Stomach (tissue), 8 donors: ENCODE measurements at regions not wholly inside any gene's neighbourhood (a gene's known extent, or its start where the extent isn't known, plus 50 kb on each side); places are given as distances from the start of the nearest gene placed in this dataset.

Experiments used
- DNase-seq, 2 donors: peaks; one replicate each; pipeline versions ENCODE4 v3.0.0 to v3.0.0-alpha.2; 2013 to 2019
- H3K27ac ChIP-seq, 5 donors: fragments of 200-600 bp in 4 of 5; sonication (generic) in 4 of 5; one replicate each; pipeline ENCODE4 v1.5.1; 2013 to 2019; ENCODE audit warnings: mild to moderate bottlenecking in 1 of 5, moderate library complexity in 1 of 5
- H3K27me3 ChIP-seq, 3 donors: fragments of 200-600 bp; sonication (generic); one replicate each; pipeline ENCODE4 v1.5.1; 2017 to 2019; ENCODE audit warnings: mixed run types in 1 of 3
- H3K36me3 ChIP-seq, 4 donors: fragments of 200-600 bp; sonication (generic); 1 replicate in 3 of 4; 2 replicates in 1 of 4; pipeline ENCODE4 v1.5.1; 2016 to 2019
- H3K4me1 ChIP-seq, 4 donors: fragments of 200-600 bp; sonication (generic); one replicate each; pipeline ENCODE4 v1.5.1; 2016 to 2019
- H3K4me3 ChIP-seq, 4 donors: fragments of 200-600 bp; sonication (generic) in 3 of 4; one replicate each; pipeline ENCODE4 v1.5.1; 2016 to 2019; ENCODE audit warnings: mild to moderate bottlenecking in 1 of 4
- H3K9me3 ChIP-seq, 4 donors: fragments of 200-600 bp; sonication (generic); one replicate each; pipeline ENCODE4 v1.5.1; 2016 to 2019
- EP300 ChIP-seq: sonication (generic); formaldehyde crosslinking; IDR thresholded peaks from one replicate; pipeline ENCODE4 v1.6.1; 2017; ENCODE audit warnings: antibody characterized with exemption
- POLR2A ChIP-seq, 4 donors: fragments of 450-650 bp; IDR thresholded peaks; one replicate each; pipeline ENCODE4 v1.6.1; 2016; ENCODE audit warnings: antibody characterized with exemption in 4 of 4, control low read depth in 2 of 4, mild to moderate bottlenecking in 1 of 4, moderate library complexity in 1 of 4
- POLR2AphosphoS5 ChIP-seq, 3 donors: sonication (generic); formaldehyde crosslinking; IDR thresholded peaks; one replicate each; pipeline ENCODE4 v1.6.1; 2016; ENCODE audit warnings: antibody characterized with exemption in 3 of 3
- WGBS, 5 donors: extraction: QIAGEN DNeasy Blood & Tissue Kit in 3 of 5; methylation state at CpG; one replicate each; pipeline versions ENCODE4 v1.1.5 to v1.1.7; 2013 to 2018; 5-methylcytosine and 5-hydroxymethylcytosine counted together
- intact Hi-C: fragments of 100-400 bp; cut with DNase I; formaldehyde crosslinking; loops from one replicate; pipeline ENCODE4 v1.15.1; 2023; ENCODE audit warnings: low total_unique reads
- TF ChIP-seq, protein P1 (sequence below), 7 experiments: fragments of 450-650 bp in 4 of 7; fragments of 200-600 bp in 3 of 7; sonication (generic) in 3 of 7; IDR thresholded peaks; one replicate each; pipeline ENCODE4 v1.5.1; 2016 to 2019; ENCODE audit warnings: antibody characterized with exemption in 7 of 7, control low read depth in 2 of 7, mild to moderate bottlenecking in 1 of 7
- donor health status: healthy with polysubstance abuse.
- donor health status: Bipolar disorder and iron deficiency.
- donor health status: healthy.

DNA sequence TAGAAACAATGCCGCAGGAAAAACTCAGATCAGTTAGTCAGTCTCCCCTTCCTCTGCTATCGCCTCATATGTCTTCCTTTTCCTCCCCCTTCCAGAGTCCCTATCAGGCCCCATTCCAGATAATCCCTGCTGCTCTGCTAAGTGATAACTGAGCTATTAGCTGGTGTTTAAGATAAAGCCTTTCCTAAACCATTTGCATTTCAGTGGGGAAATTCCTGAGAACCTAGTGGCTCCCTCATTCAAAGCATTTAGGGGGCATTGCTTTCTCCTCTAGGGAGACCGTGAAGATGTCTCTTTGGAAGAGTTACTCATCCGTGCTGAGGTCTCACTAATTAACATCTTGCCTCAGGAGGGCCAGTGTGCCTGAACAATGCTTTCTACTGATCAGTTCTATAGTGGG lies 401.6 kb downstream of the NPIPA7 start:
- intact Hi-C loops, result no loop called here
- no peaks in the 10 kb centered on the region for H3K27me3 ChIP-seq
- 12 to 21% (median 19%) methylated on average over 4 of the region's 4 CpGs for WGBS, 5 donors

DNA sequence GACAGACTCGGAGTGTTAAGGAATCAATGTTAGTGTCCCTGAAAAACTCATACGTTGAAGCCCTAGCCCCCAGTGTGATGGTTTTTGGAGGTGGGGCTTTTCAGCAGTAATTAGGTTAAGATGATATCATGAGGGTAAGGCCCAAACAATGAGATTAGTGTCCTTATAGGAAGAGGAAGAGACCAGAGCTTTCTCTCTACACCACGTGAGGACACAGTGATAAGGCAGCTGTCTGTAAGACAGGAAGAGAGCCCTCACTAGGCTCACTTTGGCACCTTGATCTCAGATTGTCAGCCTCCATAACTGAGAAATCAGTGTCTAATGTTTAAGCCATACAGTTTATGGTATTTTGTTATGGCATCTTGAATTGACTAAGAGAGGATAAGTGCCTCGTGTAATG lies 403.2 kb downstream of the NPIPA7 start:
- no peak for DNase-seq
- Histone ChIP-seq H3K27me3 (no peaks in the 10 kb centered on the region), H3K36me3 (no peaks in the 10 kb centered on the region), H3K9me3 (no peaks in the 10 kb centered on the region), H3K4me1 (no peaks in the 10 kb centered on the region), H3K4me3 (no peak overlapping the region), H3K27ac (no peak overlapping the region)
- intact Hi-C loops, result no loop called here
- TF ChIP-seq EP300 (no peak), POLR2A (IDR thresholded peaks at IDR 0.05) (no peak), POLR2AphosphoS5 (IDR thresholded peaks at IDR 0.05) (no peak)
- TF ChIP-seq, protein P1, sequence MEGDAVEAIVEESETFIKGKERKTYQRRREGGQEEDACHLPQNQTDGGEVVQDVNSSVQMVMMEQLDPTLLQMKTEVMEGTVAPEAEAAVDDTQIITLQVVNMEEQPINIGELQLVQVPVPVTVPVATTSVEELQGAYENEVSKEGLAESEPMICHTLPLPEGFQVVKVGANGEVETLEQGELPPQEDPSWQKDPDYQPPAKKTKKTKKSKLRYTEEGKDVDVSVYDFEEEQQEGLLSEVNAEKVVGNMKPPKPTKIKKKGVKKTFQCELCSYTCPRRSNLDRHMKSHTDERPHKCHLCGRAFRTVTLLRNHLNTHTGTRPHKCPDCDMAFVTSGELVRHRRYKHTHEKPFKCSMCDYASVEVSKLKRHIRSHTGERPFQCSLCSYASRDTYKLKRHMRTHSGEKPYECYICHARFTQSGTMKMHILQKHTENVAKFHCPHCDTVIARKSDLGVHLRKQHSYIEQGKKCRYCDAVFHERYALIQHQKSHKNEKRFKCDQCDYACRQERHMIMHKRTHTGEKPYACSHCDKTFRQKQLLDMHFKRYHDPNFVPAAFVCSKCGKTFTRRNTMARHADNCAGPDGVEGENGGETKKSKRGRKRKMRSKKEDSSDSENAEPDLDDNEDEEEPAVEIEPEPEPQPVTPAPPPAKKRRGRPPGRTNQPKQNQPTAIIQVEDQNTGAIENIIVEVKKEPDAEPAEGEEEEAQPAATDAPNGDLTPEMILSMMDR (IDR thresholded peaks at IDR 0.05), result no peak
- whole genome bisulfite sequencing, 5 donors, result 58 to 69% (median 67%) methylated on average over 4 of the region's 4 CpGs

More for the DNA sequence above, 401.6 kb downstream of the NPIPA7 start:
- Histone ChIP-seq H3K4me3 (no peak overlapping the region), H3K27ac (no peak overlapping the region), H3K4me1 (no peaks in the 10 kb centered on the region), H3K36me3 (no peaks in the 10 kb centered on the region), H3K9me3 (no peaks in the 10 kb centered on the region)
- TF ChIP-seq EP300, result no peak
- no peak for TF ChIP-seq POLR2AphosphoS5 (IDR thresholded peaks at IDR 0.05)
- TF ChIP-seq POLR2A (IDR thresholded peaks at IDR 0.05), result no peak
- DNase-seq, result no peak

DNA sequence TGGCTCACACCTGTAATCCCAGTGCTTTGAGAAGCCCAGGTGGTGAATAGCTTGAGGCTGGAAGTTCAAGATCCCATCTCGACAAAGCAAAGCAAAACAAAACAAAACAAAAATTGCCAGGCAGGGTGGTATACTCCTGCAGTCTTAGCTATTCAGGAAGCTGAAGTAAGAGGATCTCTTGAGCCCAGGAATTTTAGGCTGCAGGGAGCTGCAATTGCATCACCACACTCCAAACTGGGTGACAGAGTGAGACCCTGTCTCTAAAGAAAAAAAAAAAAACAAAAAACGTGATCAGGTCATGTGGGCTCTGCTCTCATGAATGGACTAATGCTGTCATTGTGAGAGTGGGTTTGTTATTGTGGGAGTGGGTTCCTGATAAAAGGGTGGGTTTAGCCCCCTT lies 409.1 kb downstream of the NPIPA7 start:
- Histone ChIP-seq H3K9me3 (peaks cover 0 to 27% (median 20%) of the 10 kb centered on the region in 4 donors), H3K36me3 (no peaks in the 10 kb centered on the region), H3K27ac (no peak overlapping the region), H3K4me3 (no peak overlapping the region), H3K4me1 (no peaks in the 10 kb centered on the region), H3K27me3 (no peaks in the 10 kb centered on the region)
- TF ChIP-seq, protein P1 (IDR thresholded peaks at IDR 0.05), result no peak
- TF ChIP-seq POLR2A (IDR thresholded peaks at IDR 0.05) (no peak), POLR2AphosphoS5 (IDR thresholded peaks at IDR 0.05) (no peak), EP300 (no peak)
- intact Hi-C loops, result no loop called here
- WGBS, 5 donors, result 39 to 66% (median 57%) methylated on average over 2 of the region's 2 CpGs
- no peak for DNase-seq

DNA sequence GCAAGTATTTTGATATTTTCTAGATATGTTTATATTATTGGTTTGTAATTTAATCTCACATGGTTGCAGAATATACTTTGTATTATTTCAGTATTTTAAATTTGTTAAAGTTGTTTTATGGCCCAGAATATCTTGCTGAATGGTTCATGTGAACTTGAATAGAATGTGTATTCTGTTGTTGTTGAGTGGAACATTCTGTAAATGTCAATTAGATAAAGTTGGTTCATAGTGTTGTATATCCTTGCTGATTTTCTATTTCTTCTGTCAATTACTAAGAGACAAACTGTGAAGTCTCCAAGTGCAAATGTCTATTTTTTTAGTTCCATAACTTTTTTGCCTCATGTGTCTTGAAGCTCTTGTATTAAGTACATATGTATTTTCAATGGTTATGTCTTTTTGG lies 411.7 kb downstream of the NPIPA7 start:
- TF ChIP-seq, protein P1 (IDR thresholded peaks at IDR 0.05), result no peak
- TF ChIP-seq EP300 (no peak), POLR2A (IDR thresholded peaks at IDR 0.05) (no peak), POLR2AphosphoS5 (IDR thresholded peaks at IDR 0.05) (no peak)
- no peaks in the 10 kb centered on the region for H3K27me3 ChIP-seq
- DNase-seq, result no peak
- no peak overlapping the region for H3K27ac ChIP-seq
- no peaks in the 10 kb centered on the region for H3K36me3 ChIP-seq
- H3K4me1 ChIP-seq, result no peaks in the 10 kb centered on the region
- intact Hi-C loops, result no loop called here
- peaks cover 0 to 27% (median 20%) of the 10 kb centered on the region in 4 donors for H3K9me3 ChIP-seq
- no peak overlapping the region for H3K4me3 ChIP-seq

DNA sequence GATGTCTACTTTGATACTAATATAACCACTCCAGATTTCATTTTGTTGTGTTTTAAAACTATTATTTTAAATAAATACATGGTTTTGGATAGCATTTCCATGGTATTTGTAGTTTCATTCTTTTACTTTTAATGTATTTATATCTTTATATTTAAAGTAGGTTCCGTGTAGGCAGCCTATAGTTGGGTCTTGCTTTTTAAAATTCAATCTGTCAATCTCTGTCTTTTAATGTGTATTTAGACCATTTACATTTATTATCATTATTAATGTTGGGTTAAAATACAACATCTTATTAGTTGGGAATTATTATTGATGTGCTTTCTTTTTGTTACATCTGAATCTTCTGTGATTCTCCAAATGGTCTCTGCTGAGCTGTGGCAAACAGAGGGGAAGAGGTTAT lies 412.1 kb downstream of the NPIPA7 start:
- H3K4me1 ChIP-seq, result no peaks in the 10 kb centered on the region
- H3K4me3 ChIP-seq, result no peak overlapping the region
- intact Hi-C loops, result no loop called here
- H3K27ac ChIP-seq, result no peak overlapping the region
- no peaks in the 10 kb centered on the region for H3K36me3 ChIP-seq
- TF ChIP-seq POLR2AphosphoS5 (IDR thresholded peaks at IDR 0.05) (no peak), POLR2A (IDR thresholded peaks at IDR 0.05) (no peak)
- WGBS, 5 donors, result 60 to 84% (median 78%) methylated on average over 1 of the region's 1 CpG
- H3K9me3 ChIP-seq, result peaks cover 0 to 27% (median 20%) of the 10 kb centered on the region in 4 donors
- DNase-seq, result no peak
- H3K27me3 ChIP-seq, result no peaks in the 10 kb centered on the region
